Erythroblast (primary cell): ENCODE measurements at regions not wholly inside any gene's neighbourhood (a gene's known extent, or its start where the extent isn't known, plus 50 kb on each side); places are given as distances from the start of the nearest gene placed in this dataset.

Experiments
- DNase-seq, 2 experiments: peaks; one replicate each; lab custom pipeline; 2025; lab: John Stamatoyannopoulos, UW
- GATA1 ChIP-seq: IDR thresholded peaks from 2 replicates; pipeline ENCODE4 v1.6.1; 2011; ENCODE audit warnings: low read depth, mild to moderate bottlenecking, control low read depth, low read length, moderate library complexity
- POLR2A ChIP-seq: IDR thresholded peaks from 2 replicates; pipeline ENCODE4 v1.6.1; 2011; ENCODE audit warnings: mild to moderate bottlenecking, low read length

- no peak for TF ChIP-seq GATA1
- TF ChIP-seq POLR2A = no peak
- DNase-seq = no peak
Measured at GRCh38 chr13:106683179-106683578, 115.2 kb upstream of the ARGLU1 start.

- TF ChIP-seq GATA1 (no peak), POLR2A (no peak)
- DNase-seq = no peak
Measured at GRCh38 chr13:106681997-106682396, 114.1 kb upstream of the ARGLU1 start.

- DNase-seq = no peak
- TF ChIP-seq POLR2A = no peak
- TF ChIP-seq GATA1 = no peak
Measured at GRCh38 chr13:106681536-106681935, 113.6 kb upstream of the ARGLU1 start.

GRCh38 chr13:106680796-106681472, 113.0 kb upstream of the ARGLU1 start:
- no peak for DNase-seq

GRCh38 chr13:106678646-106679418, 110.9 kb upstream of the ARGLU1 start:
- DNase-seq = no peak

More at GRCh38 chr13:106680796-106681472, 113.0 kb upstream of the ARGLU1 start:
- TF ChIP-seq GATA1 (no peak), POLR2A (no peak)

GRCh38 chr13:106675311-106675710, 107.4 kb upstream of the ARGLU1 start:
- DNase-seq = no peak
- no peak for TF ChIP-seq POLR2A

More at GRCh38 chr13:106678646-106679418, 110.9 kb upstream of the ARGLU1 start:
- TF ChIP-seq POLR2A = no peak
- no peak for TF ChIP-seq GATA1

GRCh38 chr13:106660746-106661625, 93.0 kb upstream of the ARGLU1 start:
- no peak for TF ChIP-seq GATA1
- no peak for TF ChIP-seq POLR2A
- no peak for DNase-seq

GRCh38 chr13:106657104-106657503, 89.2 kb upstream of the ARGLU1 start:
- no peak for TF ChIP-seq POLR2A
- TF ChIP-seq GATA1 = no peak
- no peak for DNase-seq

GRCh38 chr13:106656186-106656585, 88.2 kb upstream of the ARGLU1 start:
- DNase-seq = no peak
- no peak for TF ChIP-seq POLR2A
- no peak for TF ChIP-seq GATA1

- TF ChIP-seq GATA1 = no peak
- TF ChIP-seq POLR2A = no peak
- DNase-seq = no peak
Measured at GRCh38 chr13:106651442-106651841, 83.5 kb upstream of the ARGLU1 start.

GRCh38 chr13:106650690-106651205, 82.8 kb upstream of the ARGLU1 start:
- DNase-seq = no peak
- TF ChIP-seq POLR2A (no peak), GATA1 (no peak)

- DNase-seq = no peak
Measured at GRCh38 chr13:106649495-106649894, 81.6 kb upstream of the ARGLU1 start.

GRCh38 chr13:106640515-106640914, 72.6 kb upstream of the ARGLU1 start:
- DNase-seq = no peak
- TF ChIP-seq GATA1 (no peak), POLR2A (no peak)

More at GRCh38 chr13:106649495-106649894, 81.6 kb upstream of the ARGLU1 start:
- TF ChIP-seq GATA1 (no peak), POLR2A (no peak)
